Suprapubic skin (tissue), 4 donors: ENCODE measurements at regions not wholly inside any gene's neighbourhood (a gene's known extent, or its start where the extent isn't known, plus 50 kb on each side); places are given as distances from the start of the nearest gene placed in this dataset.

Source experiments
- DNase-seq, 2 donors: peaks; one replicate each; pipeline ENCODE4 v3.0.0-alpha.2; 2019; ENCODE audit warnings: low spot score in 2 of 2
- H3K27ac ChIP-seq: fragments of 200-600 bp; sonication (generic); one replicate; pipeline ENCODE4 v1.5.1; 2019
- H3K27me3 ChIP-seq: fragments of 200-600 bp; sonication (generic); one replicate; pipeline ENCODE4 v1.5.1; 2019
- H3K36me3 ChIP-seq: fragments of 200-600 bp; sonication (generic); one replicate; pipeline ENCODE4 v1.5.1; 2019
- H3K4me1 ChIP-seq: fragments of 200-600 bp; sonication (generic); one replicate; pipeline ENCODE4 v1.5.1; 2019
- H3K4me3 ChIP-seq: fragments of 200-600 bp; sonication (generic); one replicate; pipeline ENCODE4 v1.5.1; 2019; ENCODE audit warnings: mild to moderate bottlenecking
- H3K9me3 ChIP-seq: fragments of 200-600 bp; sonication (generic); one replicate; pipeline ENCODE4 v1.5.1; 2019
- CTCF ChIP-seq, 2 donors: fragments of 200-600 bp in 1 of 2; fragments of 450-650 bp in 1 of 2; sonication (generic) in 1 of 2; IDR thresholded peaks; one replicate each; pipeline ENCODE4 v1.5.1; 2016 to 2019; ENCODE audit warnings: antibody characterized with exemption in 2 of 2, mild to moderate bottlenecking in 1 of 2, moderate library complexity in 1 of 2
- EP300 ChIP-seq: sonication (generic); formaldehyde crosslinking; IDR thresholded peaks from one replicate; pipeline ENCODE4 v1.6.1; 2017; ENCODE audit warnings: antibody characterized with exemption
- POLR2A ChIP-seq, 2 donors: fragments of 450-650 bp; IDR thresholded peaks; one replicate each; pipeline ENCODE4 v1.6.1; 2017; ENCODE audit warnings: antibody characterized with exemption in 2 of 2, mild to moderate bottlenecking in 2 of 2, moderate library complexity in 2 of 2
- POLR2AphosphoS5 ChIP-seq, 3 donors: sonication (generic); formaldehyde crosslinking; IDR thresholded peaks; one replicate each; pipeline ENCODE4 v1.6.1; 2017; ENCODE audit warnings: antibody characterized with exemption in 3 of 3
- WGBS: methylation state at CpG from one replicate; pipeline ENCODE4 v1.1.5; 2018; 5-methylcytosine and 5-hydroxymethylcytosine counted together

- no peaks in the 10 kb centered on the region for H3K9me3 ChIP-seq
- H3K4me3 ChIP-seq, result no peak overlapping the region
- no peak for TF ChIP-seq EP300
- no peak for TF ChIP-seq POLR2A (IDR thresholded peaks at IDR 0.05)
- TF ChIP-seq POLR2AphosphoS5 (IDR thresholded peaks at IDR 0.05), result no peak
- TF ChIP-seq CTCF (IDR thresholded peaks at IDR 0.05), result no peak
- no peak for DNase-seq
- no peaks in the 10 kb centered on the region for H3K27me3 ChIP-seq
- H3K4me1 ChIP-seq, result no peaks in the 10 kb centered on the region
- H3K27ac ChIP-seq, result no peak overlapping the region
- WGBS, result 56% methylated on average over 1 of the region's 1 CpG
- H3K36me3 ChIP-seq, result no peaks in the 10 kb centered on the region
These were observed 1141.1 kb upstream of the ACO1 start for GRCh38 chr9:31243386-31243785.

GRCh38 chr9:31248156-31248555, 1136.3 kb upstream of the ACO1 start:
- Histone ChIP-seq H3K27me3 (no peaks in the 10 kb centered on the region), H3K4me3 (no peak overlapping the region), H3K36me3 (no peaks in the 10 kb centered on the region), H3K27ac (no peak overlapping the region), H3K9me3 (no peaks in the 10 kb centered on the region), H3K4me1 (no peaks in the 10 kb centered on the region)
- TF ChIP-seq POLR2A (IDR thresholded peaks at IDR 0.05) (no peak), CTCF (IDR thresholded peaks at IDR 0.05) (no peak), POLR2AphosphoS5 (IDR thresholded peaks at IDR 0.05) (no peak), EP300 (no peak)
- no peak for DNase-seq
- 66% methylated on average over 1 of the region's 1 CpG for WGBS

DNA sequence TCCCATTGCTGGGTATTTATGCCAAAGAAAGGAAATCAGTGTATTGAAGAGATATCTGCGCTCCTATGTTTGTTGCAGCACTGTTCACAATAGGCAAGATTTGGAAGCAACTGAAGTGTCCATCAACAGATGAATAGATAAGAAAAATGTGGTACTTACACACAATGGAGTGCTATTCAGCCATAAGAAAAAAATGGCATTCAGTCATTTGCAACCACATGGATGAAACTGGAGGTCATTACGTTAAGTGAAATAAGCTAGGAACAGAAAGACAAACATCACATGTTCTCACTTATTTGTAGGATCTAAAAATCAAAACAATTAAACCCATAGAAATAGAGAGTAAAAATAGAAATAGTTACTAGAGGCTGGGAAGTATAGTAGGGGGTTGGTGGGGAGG, 1133.1 kb upstream of the ACO1 start:
- H3K27me3 ChIP-seq, result no peaks in the 10 kb centered on the region
- TF ChIP-seq EP300 (no peak), POLR2AphosphoS5 (IDR thresholded peaks at IDR 0.05) (no peak), POLR2A (IDR thresholded peaks at IDR 0.05) (no peak), CTCF (IDR thresholded peaks at IDR 0.05) (no peak)
- no peak overlapping the region for H3K27ac ChIP-seq
- no peaks in the 10 kb centered on the region for H3K36me3 ChIP-seq
- H3K4me3 ChIP-seq, result no peak overlapping the region
- DNase-seq, result no peak
- H3K4me1 ChIP-seq, result no peaks in the 10 kb centered on the region
- 100% methylated on average over 2 of the region's 2 CpGs for WGBS
- H3K9me3 ChIP-seq, result no peaks in the 10 kb centered on the region

- no peak for TF ChIP-seq POLR2AphosphoS5 (IDR thresholded peaks at IDR 0.05)
- TF ChIP-seq CTCF (IDR thresholded peaks at IDR 0.05), result no peak
- TF ChIP-seq POLR2A (IDR thresholded peaks at IDR 0.05), result no peak
- no peak for TF ChIP-seq EP300
- no peak overlapping the region for H3K27ac ChIP-seq
- no peaks in the 10 kb centered on the region for H3K4me1 ChIP-seq
- no peak for DNase-seq
- no peaks in the 10 kb centered on the region for H3K9me3 ChIP-seq
- no peaks in the 10 kb centered on the region for H3K27me3 ChIP-seq
- no peak overlapping the region for H3K4me3 ChIP-seq
- 96% methylated on average over 48 of the region's 73 CpGs for WGBS
- H3K36me3 ChIP-seq, result no peaks in the 10 kb centered on the region
These were observed 1130.4 kb upstream of the ACO1 start for GRCh38 chr9:31253800-31254762.

GRCh38 chr9:31255211-31255610, 1129.2 kb upstream of the ACO1 start:
- WGBS, result 92% methylated on average over 11 of the region's 11 CpGs
- Histone ChIP-seq H3K36me3 (no peaks in the 10 kb centered on the region), H3K27me3 (no peaks in the 10 kb centered on the region), H3K9me3 (no peaks in the 10 kb centered on the region), H3K27ac (no peak overlapping the region), H3K4me1 (no peaks in the 10 kb centered on the region), H3K4me3 (no peak overlapping the region)
- no peak for DNase-seq
- TF ChIP-seq POLR2AphosphoS5 (IDR thresholded peaks at IDR 0.05) (no peak), CTCF (IDR thresholded peaks at IDR 0.05) (no peak), EP300 (no peak), POLR2A (IDR thresholded peaks at IDR 0.05) (no peak)
